ENCODE measurements at regions not wholly inside any gene's neighbourhood (a gene's known extent, or its start where the extent isn't known, plus 50 kb on each side); places are given as distances from the start of the nearest gene placed in this dataset.
"Not testable (repeated sequence)": the region's sequence is repeated elsewhere in the genome, so short reads cannot be mapped to it uniquely, and the experiment has no call there.

- FAIRE-seq; DNase-seq (ENCODE audit: insufficient read length, low spot score): not testable (repeated sequence)
These were observed 109.5 kb downstream of the CRLF3 start for GRCh38 chr17:30714825-30715622.

DNA sequence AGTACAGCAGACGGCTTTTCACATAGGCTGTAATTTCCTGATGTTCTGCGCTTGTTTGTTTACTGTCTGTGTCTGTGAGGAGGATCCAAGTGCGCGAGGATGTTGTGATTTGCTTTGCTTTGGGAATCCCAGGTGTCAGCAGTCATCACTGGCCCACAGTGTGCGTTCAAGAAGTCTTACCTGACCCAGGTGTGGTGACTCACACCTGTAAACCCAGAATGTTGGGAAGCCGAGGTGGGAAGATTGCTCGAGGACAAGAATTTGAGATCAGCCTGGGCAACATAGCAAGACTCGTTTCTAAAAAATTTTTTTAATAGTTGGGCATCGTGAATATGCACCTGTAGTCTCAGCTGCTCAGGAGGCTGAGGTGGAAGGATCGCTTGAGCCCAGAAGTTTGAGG lies 110.7 kb downstream of the CRLF3 start:
- not testable (repeated sequence) for DNase-seq (ENCODE audit: insufficient read length, low spot score); FAIRE-seq

DNA sequence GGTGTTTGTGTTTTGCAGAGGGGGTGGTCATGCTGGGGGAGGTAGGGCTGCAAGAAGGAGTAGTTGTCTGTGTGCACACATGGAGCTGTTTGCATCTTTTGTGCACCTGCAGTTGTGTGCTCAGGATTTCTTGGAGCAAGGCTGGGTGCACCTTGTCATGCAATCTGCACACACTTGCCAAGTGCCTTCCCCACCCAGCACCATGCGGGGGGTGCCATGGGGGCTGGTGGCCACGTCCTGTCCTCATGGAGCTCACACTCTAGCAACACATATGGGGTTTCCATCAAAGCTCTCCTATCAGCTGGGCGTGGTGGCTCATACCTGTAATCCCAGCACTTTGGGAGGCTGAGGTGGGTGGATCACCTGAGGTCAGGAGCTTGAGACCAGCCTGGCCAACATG lies 111.6 kb downstream of the CRLF3 start:
- FAIRE-seq; DNase-seq (ENCODE audit: insufficient read length, low spot score): not testable (repeated sequence)

DNA sequence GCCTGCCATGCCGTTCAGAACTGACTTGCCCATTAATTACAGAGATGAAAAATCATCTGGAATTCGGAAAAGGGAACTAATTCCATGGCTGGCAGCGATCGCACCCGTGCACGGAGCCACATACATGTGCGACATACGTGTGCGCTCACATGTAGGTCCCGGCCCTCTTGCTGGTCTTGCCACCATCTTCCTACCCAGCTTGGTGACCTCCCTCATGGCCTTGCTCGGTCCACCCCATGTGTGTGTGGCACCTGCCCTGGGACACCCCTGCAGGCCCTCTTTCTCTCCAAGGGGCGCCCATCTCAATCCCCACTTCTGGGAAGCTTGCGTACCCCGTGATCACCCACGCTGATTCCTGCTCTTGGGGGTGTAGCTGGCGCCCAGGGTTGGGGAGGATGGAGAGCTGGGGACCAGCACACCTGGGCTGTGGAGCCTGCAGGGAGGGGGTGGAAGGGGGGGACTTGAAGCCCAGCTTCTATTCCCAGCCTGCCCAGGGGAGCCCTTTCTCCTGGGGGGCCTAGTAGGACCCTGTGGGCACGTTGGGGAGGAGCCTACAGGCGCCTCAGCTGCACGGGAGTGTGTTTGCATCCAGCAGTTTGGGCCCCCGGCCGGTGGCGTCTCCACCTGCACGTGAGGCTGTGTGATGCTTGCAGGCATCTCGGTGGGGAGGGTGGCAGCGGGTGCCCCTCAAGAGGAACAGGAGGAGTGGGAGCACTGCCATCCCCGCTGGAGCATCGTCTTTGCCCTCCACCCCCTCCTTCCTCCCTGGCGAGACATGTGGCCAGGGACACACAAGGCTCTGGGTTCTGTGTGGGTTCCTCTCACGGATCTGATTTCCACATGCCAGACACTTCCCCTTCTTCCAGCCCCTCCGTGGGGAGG lies 112.6 kb downstream of the CRLF3 start:
- DNase-seq (ENCODE audit: insufficient read length, low spot score); FAIRE-seq: not testable (repeated sequence)

GRCh38 chr17:30711176-30711575 lies 113.3 kb downstream of the CRLF3 start:
- not testable (repeated sequence) for FAIRE-seq; DNase-seq (ENCODE audit: insufficient read length, low spot score)

DNA sequence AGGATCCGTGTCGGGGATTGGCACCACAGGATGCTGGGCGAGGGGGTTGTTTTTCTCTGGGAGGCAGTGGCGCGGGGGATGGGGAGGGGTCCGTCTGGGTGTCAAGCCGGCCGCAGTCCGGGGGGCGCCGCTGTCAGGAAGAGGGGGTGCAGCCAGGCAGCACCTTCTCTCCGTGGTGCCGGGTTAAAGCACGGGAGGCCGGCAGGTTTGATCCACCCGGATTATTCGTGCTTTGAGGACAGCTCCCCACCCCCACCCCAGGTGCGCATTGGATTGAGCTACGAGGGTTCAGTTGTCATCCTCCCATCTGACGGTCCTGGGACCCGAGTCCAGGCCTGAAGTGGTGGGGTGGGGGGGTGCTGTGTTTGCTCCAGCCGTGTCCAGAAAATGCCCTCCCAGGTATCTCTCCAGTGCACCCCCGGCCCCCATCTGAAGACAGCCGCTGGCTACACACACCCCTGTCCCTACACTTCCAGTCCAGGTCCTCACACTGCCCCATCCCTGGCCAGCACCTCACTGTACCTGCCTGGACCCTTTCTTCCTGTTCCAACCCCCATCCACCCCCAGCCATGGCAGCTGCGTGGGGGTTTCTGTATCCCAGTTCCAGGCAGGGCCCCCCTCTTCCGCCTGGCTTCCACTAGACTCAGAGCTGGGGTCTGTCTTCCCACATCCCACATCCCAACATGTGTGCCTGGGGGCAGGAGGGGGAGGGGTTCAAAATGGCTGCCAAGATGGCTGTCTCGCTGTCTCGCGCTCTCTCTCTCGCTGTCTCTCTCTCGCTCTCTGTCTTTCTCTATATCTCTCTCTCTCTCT lies 114.0 kb downstream of the CRLF3 start:
- FAIRE-seq; DNase-seq (ENCODE audit: insufficient read length, low spot score): not testable (repeated sequence)

GRCh38 chr17:30709561-30710275 lies 114.8 kb downstream of the CRLF3 start:
- DNase-seq (ENCODE audit: insufficient read length, low spot score); FAIRE-seq: not testable (repeated sequence)

- not testable (repeated sequence) for DNase-seq (ENCODE audit: insufficient read length, low spot score); FAIRE-seq
These were observed 115.4 kb downstream of the CRLF3 start for GRCh38 chr17:30709096-30709495.

- DNase-seq (ENCODE audit: insufficient read length, low spot score) (peak; percentile 59), FAIRE-seq (peak; percentile 76)
These were observed 116.0 kb downstream of the CRLF3 start for GRCh38 chr17:30708241-30709078.

GRCh38 chr17:30707724-30708240 lies 116.7 kb downstream of the CRLF3 start:
- DNase-seq (ENCODE audit: insufficient read length, low spot score): not testable (repeated sequence)
- FAIRE-seq: peak; percentile 91

GRCh38 chr17:30706461-30707335 lies 117.8 kb downstream of the CRLF3 start:
- not testable (repeated sequence) for DNase-seq (ENCODE audit: insufficient read length, low spot score); FAIRE-seq

GRCh38 chr17:30706004-30706403 lies 118.5 kb downstream of the CRLF3 start:
- not testable (repeated sequence) for FAIRE-seq; DNase-seq (ENCODE audit: insufficient read length, low spot score)

GRCh38 chr17:30701498-30701989 lies 122.9 kb downstream of the CRLF3 start:
- FAIRE-seq (no peak), DNase-seq (ENCODE audit: insufficient read length, low spot score) (no peak)

GRCh38 chr17:30700833-30701232 lies 123.7 kb downstream of the CRLF3 start:
- not testable (repeated sequence) for FAIRE-seq; DNase-seq (ENCODE audit: insufficient read length, low spot score)

DNA sequence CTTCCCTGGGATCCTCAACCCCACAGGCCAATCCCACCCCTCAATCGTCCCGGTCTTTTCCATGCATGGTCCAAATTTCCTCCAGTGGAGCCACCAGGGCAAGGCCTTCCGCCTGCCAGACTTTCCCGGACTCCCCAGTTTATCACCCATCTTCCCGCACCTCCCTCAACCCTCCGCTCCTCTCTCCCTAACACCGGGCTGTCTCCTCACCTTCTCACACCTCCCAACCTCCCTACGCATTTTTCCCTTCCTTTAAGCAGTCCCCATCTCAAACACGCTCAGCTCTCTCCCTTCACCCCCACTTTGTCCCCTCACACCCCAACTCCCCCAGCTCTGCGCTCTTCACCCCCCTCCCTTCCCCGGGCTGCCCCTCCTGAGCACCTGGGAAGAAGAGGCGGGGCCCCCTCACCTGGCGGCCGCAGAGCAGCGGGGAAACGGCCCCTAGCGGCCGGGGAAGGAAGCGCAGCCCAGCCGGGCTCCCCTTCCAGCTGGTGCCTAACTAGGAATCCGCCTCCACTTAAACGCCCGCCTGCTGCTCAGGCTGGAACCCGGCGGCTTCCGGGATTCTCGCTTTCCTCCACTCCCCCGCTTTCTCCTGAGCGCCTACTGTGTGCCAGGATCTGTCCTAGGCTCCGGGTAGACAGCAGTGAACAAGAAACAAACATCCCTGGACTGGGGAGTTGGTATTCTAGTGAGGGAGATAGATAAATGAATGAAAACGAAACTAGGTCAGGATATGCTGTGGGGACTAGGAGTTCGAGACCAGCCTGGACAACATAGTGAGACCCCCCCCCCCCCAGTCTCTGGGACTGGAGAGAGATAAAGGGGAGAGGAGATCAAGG lies 126.7 kb downstream of the CRLF3 start:
- DNase-seq (ENCODE audit: insufficient read length, low spot score) (peak; percentile 56), FAIRE-seq (peak; percentile 68)

GRCh38 chr17:30696234-30696633 lies 128.3 kb downstream of the CRLF3 start:
- DNase-seq (ENCODE audit: insufficient read length, low spot score) (no peak), FAIRE-seq (no peak)
